ENCODE measurements at regions not wholly inside any gene's neighbourhood (a gene's known extent, or its start where the extent isn't known, plus 50 kb on each side); places are given as distances from the start of the nearest gene placed in this dataset.
"Not testable (repeated sequence)": the region's sequence is repeated elsewhere in the genome, so short reads cannot be mapped to it uniquely, and the experiment has no call there.

GRCh38 chr7:65722361-65722792 is 150.5 kb upstream of the VKORC1L1 start:
- H3K27ac Mint-ChIP-seq (ENCODE audit: unreplicated experiment) = no peak overlapping the region
- H3K4me1 Mint-ChIP-seq (ENCODE audit: unreplicated experiment) = peaks cover 14% of the 10 kb centered on the region
- H3K9me3 Mint-ChIP-seq (ENCODE audit: unreplicated experiment) = no peaks in the 10 kb centered on the region
- DNase-seq (ENCODE audit: low spot score) = peak; percentile 52
- no peak overlapping the region for H3K4me3 Mint-ChIP-seq (ENCODE audit: unreplicated experiment)
- H3K36me3 Mint-ChIP-seq (ENCODE audit: low read depth, unreplicated experiment) = peaks cover 14% of the 10 kb centered on the region
- peaks cover 1% of the 10 kb centered on the region for H3K27me3 Mint-ChIP-seq (ENCODE audit: unreplicated experiment)
- peak; percentile 88 for TF ChIP-seq CTCF (IDR thresholded peaks at IDR 0.05; ENCODE audit: unreplicated experiment)

GRCh38 chr7:65727182-65727581 is 145.7 kb upstream of the VKORC1L1 start:
- peak overlapping the region; percentile 58 for H3K27ac Mint-ChIP-seq (ENCODE audit: unreplicated experiment)
- H3K4me1 Mint-ChIP-seq (ENCODE audit: unreplicated experiment) = peaks cover 18% of the 10 kb centered on the region
- H3K9me3 Mint-ChIP-seq (ENCODE audit: unreplicated experiment); H3K27me3 Mint-ChIP-seq (ENCODE audit: unreplicated experiment); DNase-seq (ENCODE audit: low spot score): not testable (repeated sequence)
- peak overlapping the region; percentile 19 for H3K4me3 Mint-ChIP-seq (ENCODE audit: unreplicated experiment)
- H3K36me3 Mint-ChIP-seq (ENCODE audit: low read depth, unreplicated experiment) = peaks cover 11% of the 10 kb centered on the region

- peak overlapping the region; percentile 92 for H3K4me3 Mint-ChIP-seq (ENCODE audit: unreplicated experiment)
- TF ChIP-seq CTCF (IDR thresholded peaks at IDR 0.05; ENCODE audit: unreplicated experiment) = no peak
- no peaks in the 10 kb centered on the region for H3K9me3 Mint-ChIP-seq (ENCODE audit: unreplicated experiment)
- H3K36me3 Mint-ChIP-seq (ENCODE audit: low read depth, unreplicated experiment) = peaks cover 5% of the 10 kb centered on the region
- peaks cover 15% of the 10 kb centered on the region for H3K4me1 Mint-ChIP-seq (ENCODE audit: unreplicated experiment)
- no peak for DNase-seq (ENCODE audit: low spot score)
- H3K27ac Mint-ChIP-seq (ENCODE audit: unreplicated experiment) = peak overlapping the region; percentile 78
- no peaks in the 10 kb centered on the region for H3K27me3 Mint-ChIP-seq (ENCODE audit: unreplicated experiment)
Observed at GRCh38 chr7:65731129-65731528, 141.7 kb upstream of the VKORC1L1 start.

- H3K27me3 Mint-ChIP-seq (ENCODE audit: unreplicated experiment) = no peaks in the 10 kb centered on the region
- no peaks in the 10 kb centered on the region for H3K9me3 Mint-ChIP-seq (ENCODE audit: unreplicated experiment)
- no peak for TF ChIP-seq CTCF (IDR thresholded peaks at IDR 0.05; ENCODE audit: unreplicated experiment)
- DNase-seq (ENCODE audit: low spot score) = peak; percentile 68
- peaks cover 5% of the 10 kb centered on the region for H3K36me3 Mint-ChIP-seq (ENCODE audit: low read depth, unreplicated experiment)
- H3K4me1 Mint-ChIP-seq (ENCODE audit: unreplicated experiment) = peaks cover 12% of the 10 kb centered on the region
- H3K4me3 Mint-ChIP-seq (ENCODE audit: unreplicated experiment) = peak overlapping the region; percentile 92
- peak overlapping the region; percentile 78 for H3K27ac Mint-ChIP-seq (ENCODE audit: unreplicated experiment)
Observed at GRCh38 chr7:65731562-65732035, 141.3 kb upstream of the VKORC1L1 start.

GRCh38 chr7:65744406-65744805 is 128.5 kb upstream of the VKORC1L1 start:
- peaks cover 1% of the 10 kb centered on the region for H3K27me3 Mint-ChIP-seq (ENCODE audit: unreplicated experiment)
- H3K4me3 Mint-ChIP-seq (ENCODE audit: unreplicated experiment) = no peak overlapping the region
- H3K27ac Mint-ChIP-seq (ENCODE audit: unreplicated experiment) = peak overlapping the region; percentile 48
- no peaks in the 10 kb centered on the region for H3K9me3 Mint-ChIP-seq (ENCODE audit: unreplicated experiment)
- no peak for DNase-seq (ENCODE audit: low spot score)
- no peaks in the 10 kb centered on the region for H3K36me3 Mint-ChIP-seq (ENCODE audit: low read depth, unreplicated experiment)
- H3K4me1 Mint-ChIP-seq (ENCODE audit: unreplicated experiment) = peaks cover 11% of the 10 kb centered on the region
- no peak for TF ChIP-seq CTCF (IDR thresholded peaks at IDR 0.05; ENCODE audit: unreplicated experiment)

- H3K9me3 Mint-ChIP-seq (ENCODE audit: unreplicated experiment) = no peaks in the 10 kb centered on the region
- H3K4me3 Mint-ChIP-seq (ENCODE audit: unreplicated experiment) = no peak overlapping the region
- TF ChIP-seq CTCF (IDR thresholded peaks at IDR 0.05; ENCODE audit: unreplicated experiment) = no peak
- no peak for DNase-seq (ENCODE audit: low spot score)
- peaks cover 17% of the 10 kb centered on the region for H3K4me1 Mint-ChIP-seq (ENCODE audit: unreplicated experiment)
- peaks cover 4% of the 10 kb centered on the region for H3K36me3 Mint-ChIP-seq (ENCODE audit: low read depth, unreplicated experiment)
- peak overlapping the region; percentile 98 for H3K27ac Mint-ChIP-seq (ENCODE audit: unreplicated experiment)
- H3K27me3 Mint-ChIP-seq (ENCODE audit: unreplicated experiment) = peaks cover 2% of the 10 kb centered on the region
Observed at GRCh38 chr7:65746398-65746669, 126.5 kb upstream of the VKORC1L1 start.
